ENCODE measurements at regions not wholly inside any gene's neighbourhood (a gene's known extent, or its start where the extent isn't known, plus 50 kb on each side); places are given as distances from the start of the nearest gene placed in this dataset.

DNA sequence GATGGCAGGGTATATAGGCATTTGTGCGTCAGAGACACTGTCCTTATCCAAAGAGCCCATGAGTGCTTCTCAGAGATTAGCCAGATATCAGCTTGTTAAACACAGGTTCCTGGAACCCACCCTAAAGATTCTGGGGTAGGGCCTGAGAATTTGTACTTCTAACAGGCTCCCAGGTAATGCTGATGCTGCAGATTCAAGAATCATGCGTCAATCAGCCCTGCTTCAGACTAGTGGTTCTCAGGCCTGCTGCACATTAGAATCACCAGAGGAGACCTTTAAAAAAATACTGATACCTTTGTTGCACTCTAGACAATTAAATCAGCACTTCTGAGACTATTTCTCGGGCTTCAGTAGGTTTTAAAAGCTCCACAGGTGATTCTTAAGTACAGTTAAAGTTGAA is 369.5 kb downstream of the MFSD1 start:
- TF ChIP-seq POLR2AphosphoS5 (IDR thresholded peaks at IDR 0.05; ENCODE audit: low read depth, low read length) (no peak), POLR2A (IDR thresholded peaks at IDR 0.05; ENCODE audit: low read depth, low read length) (no peak)

All from GM12892 (cell line).